SK-N-SH (cell line): ENCODE measurements at regions not wholly inside any gene's neighbourhood (a gene's known extent, or its start where the extent isn't known, plus 50 kb on each side); places are given as distances from the start of the nearest gene placed in this dataset.

ENCODE experiments used
- EP300 ChIP-seq, 2 experiments: IDR thresholded peaks; 2 replicates each; pipeline versions ENCODE4 v1.4.0 to v1.6.1; 2012; ENCODE audit warnings: borderline replicate concordance in 1 of 2, low read depth in 1 of 2, low read length in 1 of 2
- EZH2phosphoT487 ChIP-seq: fragments of 200-600 bp; sonication (generic); IDR thresholded peaks from 2 replicates; pipeline ENCODE4 v1.6.1; 2017; ENCODE audit warnings: low read depth, mixed run types, mild to moderate bottlenecking, antibody characterized with exemption, moderate library complexity, borderline replicate concordance
- GABPA ChIP-seq: IDR thresholded peaks from 2 replicates; pipeline ENCODE4 v1.4.0; 2012; ENCODE audit warnings: low read depth, mild to moderate bottlenecking
- GATA2 ChIP-seq: sonication (generic); formaldehyde crosslinking; IDR thresholded peaks from 2 replicates; pipeline ENCODE4 v1.5.0; 2020; ENCODE audit warnings: mild to moderate bottlenecking, missing genetic modification reagents
- MEF2A ChIP-seq: IDR thresholded peaks from 2 replicates; pipeline ENCODE4 v1.4.0; 2012; ENCODE audit warnings: low read depth, borderline replicate concordance
- POLR2AphosphoS5 ChIP-seq: IDR thresholded peaks from 2 replicates; pipeline ENCODE4 v1.6.1; 2012; ENCODE audit warnings: low read depth, low read length
- RAD21 ChIP-seq: IDR thresholded peaks from 2 replicates; pipeline ENCODE4 v1.6.1; 2012; ENCODE audit warnings: mild to moderate bottlenecking, low read length
- RFX5 ChIP-seq: IDR thresholded peaks from 2 replicates; pipeline ENCODE4 v1.6.1; 2012; ENCODE audit warnings: mild to moderate bottlenecking, improper control_type of control experiment, low read length
- SIN3A ChIP-seq: IDR thresholded peaks from 2 replicates; pipeline ENCODE4 v1.6.1; 2012; ENCODE audit warnings: low read depth, mild to moderate bottlenecking, low read length, moderate library complexity, borderline replicate concordance
- TAF1 ChIP-seq: IDR thresholded peaks from 2 replicates; pipeline ENCODE4 v1.6.1; 2012; ENCODE audit warnings: low read depth, mild to moderate bottlenecking, low read length, moderate library complexity, borderline replicate concordance
- TCF12 ChIP-seq: IDR thresholded peaks from 2 replicates; pipeline ENCODE4 v1.4.0; 2012
- TEAD4 ChIP-seq: IDR thresholded peaks from 2 replicates; pipeline ENCODE4 v1.4.0; 2012; ENCODE audit warnings: mild to moderate bottlenecking, borderline replicate concordance; ENCODE audit not compliant: insufficient read depth
- TF ChIP-seq, protein P1 (sequence below): IDR thresholded peaks from 2 replicates; pipeline ENCODE4; 2012
- TF ChIP-seq, protein P2 (sequence below): fragments of 200-600 bp; sonication (generic); IDR thresholded peaks from 2 replicates; pipeline ENCODE4 v1.6.1; 2017; ENCODE audit warnings: antibody characterized with exemption, mild to moderate bottlenecking, moderate library complexity

DNA sequence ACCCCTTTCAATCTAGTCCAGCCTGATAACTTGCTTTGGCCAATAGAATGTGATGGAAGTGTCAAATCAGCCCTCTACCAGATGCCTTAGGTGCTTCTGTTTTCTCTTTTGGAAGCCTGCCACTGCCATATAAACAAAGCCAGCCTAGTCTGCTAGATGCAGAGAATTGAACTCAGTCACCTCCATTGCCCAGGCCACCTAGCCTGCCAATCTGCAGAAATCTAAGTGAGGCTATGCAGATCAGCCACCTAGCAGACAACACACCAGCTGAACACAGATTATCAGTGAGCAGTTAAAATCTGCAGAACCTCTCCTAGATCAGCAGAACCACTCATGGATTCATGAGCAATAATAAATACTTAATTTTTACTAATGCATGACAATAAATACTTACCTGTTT, 1108.2 kb downstream of the PCDH18 start:
- TF ChIP-seq, protein P1, sequence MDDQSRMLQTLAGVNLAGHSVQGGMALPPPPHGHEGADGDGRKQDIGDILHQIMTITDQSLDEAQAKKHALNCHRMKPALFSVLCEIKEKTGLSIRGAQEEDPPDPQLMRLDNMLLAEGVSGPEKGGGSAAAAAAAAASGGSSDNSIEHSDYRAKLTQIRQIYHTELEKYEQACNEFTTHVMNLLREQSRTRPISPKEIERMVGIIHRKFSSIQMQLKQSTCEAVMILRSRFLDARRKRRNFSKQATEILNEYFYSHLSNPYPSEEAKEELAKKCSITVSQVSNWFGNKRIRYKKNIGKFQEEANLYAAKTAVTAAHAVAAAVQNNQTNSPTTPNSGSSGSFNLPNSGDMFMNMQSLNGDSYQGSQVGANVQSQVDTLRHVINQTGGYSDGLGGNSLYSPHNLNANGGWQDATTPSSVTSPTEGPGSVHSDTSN = no peak
- no peak for TF ChIP-seq RAD21
- TF ChIP-seq EZH2phosphoT487 = no peak
- TF ChIP-seq GATA2 = peak; percentile 71
- TF ChIP-seq GABPA = no peak
- no peak for TF ChIP-seq SIN3A
- TF ChIP-seq, protein P2, sequence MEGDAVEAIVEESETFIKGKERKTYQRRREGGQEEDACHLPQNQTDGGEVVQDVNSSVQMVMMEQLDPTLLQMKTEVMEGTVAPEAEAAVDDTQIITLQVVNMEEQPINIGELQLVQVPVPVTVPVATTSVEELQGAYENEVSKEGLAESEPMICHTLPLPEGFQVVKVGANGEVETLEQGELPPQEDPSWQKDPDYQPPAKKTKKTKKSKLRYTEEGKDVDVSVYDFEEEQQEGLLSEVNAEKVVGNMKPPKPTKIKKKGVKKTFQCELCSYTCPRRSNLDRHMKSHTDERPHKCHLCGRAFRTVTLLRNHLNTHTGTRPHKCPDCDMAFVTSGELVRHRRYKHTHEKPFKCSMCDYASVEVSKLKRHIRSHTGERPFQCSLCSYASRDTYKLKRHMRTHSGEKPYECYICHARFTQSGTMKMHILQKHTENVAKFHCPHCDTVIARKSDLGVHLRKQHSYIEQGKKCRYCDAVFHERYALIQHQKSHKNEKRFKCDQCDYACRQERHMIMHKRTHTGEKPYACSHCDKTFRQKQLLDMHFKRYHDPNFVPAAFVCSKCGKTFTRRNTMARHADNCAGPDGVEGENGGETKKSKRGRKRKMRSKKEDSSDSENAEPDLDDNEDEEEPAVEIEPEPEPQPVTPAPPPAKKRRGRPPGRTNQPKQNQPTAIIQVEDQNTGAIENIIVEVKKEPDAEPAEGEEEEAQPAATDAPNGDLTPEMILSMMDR = no peak
- no peak for TF ChIP-seq TEAD4
- TF ChIP-seq EP300 (IDR thresholded peaks at IDR 0.05; ENCODE audit: borderline replicate concordance in 1 of 2, low read depth in 1 of 2, low read length in 1 of 2) = peak in 1 of 2 experiments; percentile 73; a peak in 2 of 4 replicates
- no peak for TF ChIP-seq TCF12
- TF ChIP-seq TAF1 = no peak
- no peak for TF ChIP-seq POLR2AphosphoS5
- TF ChIP-seq RFX5 = no peak
- no peak for TF ChIP-seq MEF2A
